Left ventricle myocardium inferior (tissue), 1 donor: ENCODE measurements at regions not wholly inside any gene's neighbourhood (a gene's known extent, or its start where the extent isn't known, plus 50 kb on each side); places are given as distances from the start of the nearest gene placed in this dataset.
"Not testable (repeated sequence)": the region's sequence is repeated elsewhere in the genome, so short reads cannot be mapped to it uniquely, and the experiment has no call there.

Source experiments
- DNase-seq: peaks from one replicate; pipeline ENCODE4 v3.0.0-alpha.2; 2020
- H3K27ac ChIP-seq: fragments of 200-600 bp; replicated peaks from 2 replicates; pipeline ENCODE4 v1.8.0; 2021
- H3K27me3 ChIP-seq: fragments of 200-600 bp; 2 replicates; pipeline ENCODE4 v1.8.0; 2021; ENCODE audit warnings: low read depth
- H3K36me3 ChIP-seq: fragments of 200-600 bp; 2 replicates; pipeline ENCODE4 v1.8.0; 2021
- H3K4me1 ChIP-seq: fragments of 200-600 bp; 2 replicates; pipeline ENCODE4 v1.8.0; 2021
- H3K4me3 ChIP-seq: fragments of 200-600 bp; 2 replicates; pipeline ENCODE4 v1.8.0; 2021; ENCODE audit warnings: mild to moderate bottlenecking, moderate library complexity
- H3K9me3 ChIP-seq: fragments of 200-600 bp; replicated peaks from 2 replicates; pipeline ENCODE4 v1.8.0; 2021
- intact Hi-C: fragments of 100-400 bp; cut with micrococcal nuclease; formaldehyde crosslinking; loops from one replicate; pipeline ENCODE4 v1.11.0; 2022
- donor health status: DM: no; HTN: yes; CAD: no; lungs with severe emphysema.

DNA sequence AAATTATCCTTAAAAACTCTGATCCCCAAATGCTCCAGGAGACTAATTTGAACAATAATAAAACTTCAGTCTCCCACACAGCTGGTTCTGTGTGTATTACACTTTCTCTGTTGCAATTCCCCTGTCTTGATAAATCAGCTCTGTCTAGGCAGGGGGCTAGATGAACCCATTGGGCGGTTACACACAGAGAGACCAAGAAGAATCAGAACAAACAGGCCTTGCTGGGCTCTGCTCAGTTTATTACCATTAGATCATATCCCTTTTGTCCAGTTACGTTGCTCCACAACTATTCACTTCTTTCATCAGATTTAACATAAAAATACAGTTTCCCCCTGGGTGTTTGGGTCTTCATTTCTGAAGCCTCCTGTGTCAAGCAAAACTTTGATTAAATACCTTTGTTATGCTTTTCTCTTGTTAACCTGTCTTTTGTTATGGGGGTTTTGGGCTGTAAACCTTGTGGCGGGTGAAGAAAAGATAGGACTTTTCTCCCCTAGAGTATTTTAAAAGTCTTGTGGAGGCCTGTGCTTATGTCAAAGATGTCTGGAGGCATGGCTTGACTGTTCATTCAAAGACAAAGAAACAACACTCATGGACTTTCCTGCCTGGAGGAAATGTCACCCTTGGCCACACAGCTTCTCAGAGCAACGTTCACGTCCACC lies 109.3 kb upstream of the ZNF658 start:
- DNase-seq, H3K4me3 ChIP-seq, H3K4me1 ChIP-seq, H3K9me3 ChIP-seq, H3K36me3 ChIP-seq, H3K27ac ChIP-seq, H3K27me3 ChIP-seq, intact Hi-C loops: not testable (repeated sequence)

DNA sequence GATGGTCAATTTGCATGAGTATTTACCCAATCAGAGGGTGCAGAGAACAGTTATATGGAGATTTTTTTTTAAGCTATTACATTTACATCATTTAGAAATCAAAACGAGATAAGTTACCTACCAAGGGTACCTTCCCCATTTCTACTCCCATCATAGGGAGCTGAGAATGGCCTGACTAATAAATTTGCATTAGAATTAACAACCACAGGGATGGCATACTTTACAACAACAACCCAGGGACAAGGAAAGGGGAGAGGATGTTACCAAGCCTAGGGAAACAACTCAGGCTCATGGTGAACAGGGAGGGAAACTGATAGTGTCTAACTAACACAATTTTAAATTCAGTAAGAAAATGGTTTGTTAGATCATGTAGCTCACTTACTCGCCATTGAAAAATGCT lies 105.8 kb upstream of the ZNF658 start:
- intact Hi-C loops, H3K9me3 ChIP-seq, H3K4me1 ChIP-seq, H3K36me3 ChIP-seq, H3K4me3 ChIP-seq, H3K27ac ChIP-seq, DNase-seq: not testable (repeated sequence)
- H3K27me3 ChIP-seq: peaks cover 11% of the 10 kb centered on the region

DNA sequence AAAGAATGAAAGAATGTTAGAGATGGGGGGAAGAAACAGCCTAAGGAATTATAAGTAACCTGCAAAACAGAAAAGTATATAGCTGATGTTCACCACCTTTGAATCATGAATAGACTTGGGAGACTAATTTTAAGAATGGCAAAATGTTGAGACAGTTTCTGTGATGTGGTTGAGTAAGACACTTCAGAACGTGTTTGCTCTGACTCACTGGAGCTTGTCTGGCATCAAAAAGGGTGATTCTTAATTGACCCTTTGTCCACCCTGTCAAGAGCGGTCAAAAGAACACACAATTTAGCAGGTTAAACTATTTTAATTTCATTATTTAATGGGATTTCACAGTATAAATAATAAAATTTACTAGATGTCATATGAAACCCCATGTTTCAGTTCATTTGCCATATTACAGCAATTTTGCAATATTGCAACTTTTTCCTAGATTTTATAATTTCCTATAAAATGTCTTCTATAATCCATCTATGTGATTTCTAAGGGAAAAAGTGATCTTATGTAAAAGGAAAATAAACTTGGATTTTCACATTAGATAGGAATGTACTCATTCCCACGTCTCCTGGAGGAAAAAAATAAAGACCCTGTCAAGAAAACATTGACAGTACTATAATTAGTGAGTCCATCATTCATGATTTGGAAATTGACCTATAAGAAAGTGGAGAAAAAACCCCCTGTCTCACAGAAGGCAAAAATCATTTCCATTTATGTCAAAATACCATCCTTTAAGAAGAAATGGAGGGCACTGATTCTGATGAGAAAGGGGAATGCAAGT lies 104.6 kb upstream of the ZNF658 start:
- H3K4me3 ChIP-seq, H3K36me3 ChIP-seq, H3K27ac ChIP-seq, H3K9me3 ChIP-seq, H3K4me1 ChIP-seq, DNase-seq, intact Hi-C loops: not testable (repeated sequence)
- peaks cover 11% of the 10 kb centered on the region for H3K27me3 ChIP-seq

DNA sequence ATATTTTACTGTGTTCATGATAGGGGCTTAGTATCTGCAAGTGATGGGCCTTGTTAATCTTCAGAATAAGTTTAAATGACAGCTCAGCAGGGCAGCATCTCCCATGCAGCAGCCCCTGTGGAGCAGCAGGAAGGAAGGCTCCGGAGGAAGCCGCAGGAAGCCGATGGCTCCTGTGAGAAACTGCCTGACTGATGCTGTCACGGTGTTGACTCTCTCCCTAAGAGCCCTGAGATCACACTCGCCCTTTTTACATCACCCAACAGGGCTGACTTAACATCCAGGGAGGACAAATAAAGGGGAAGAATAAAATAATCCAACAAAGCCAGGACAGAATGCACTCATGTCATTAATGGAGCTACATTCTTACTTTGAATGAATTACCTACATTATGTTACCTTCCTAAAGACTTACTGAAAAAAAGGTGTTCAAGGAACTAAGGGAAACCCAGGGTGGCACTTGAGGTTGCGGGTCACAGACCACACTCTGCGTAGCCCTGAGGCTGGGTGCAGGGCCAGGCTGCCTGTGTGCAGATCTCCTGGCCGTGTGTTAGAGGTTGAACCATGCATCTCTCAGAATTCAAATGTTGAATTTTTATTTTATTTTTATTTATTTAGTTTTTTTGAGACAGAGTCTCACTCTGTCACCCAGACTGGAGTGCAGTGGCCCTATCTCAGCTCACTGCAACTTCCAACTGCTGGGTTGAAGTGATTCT lies 102.5 kb upstream of the ZNF658 start:
- intact Hi-C loops, H3K4me1 ChIP-seq, H3K4me3 ChIP-seq, DNase-seq, H3K9me3 ChIP-seq, H3K27ac ChIP-seq, H3K36me3 ChIP-seq: not testable (repeated sequence)
- H3K27me3 ChIP-seq: peaks cover 11% of the 10 kb centered on the region

DNA sequence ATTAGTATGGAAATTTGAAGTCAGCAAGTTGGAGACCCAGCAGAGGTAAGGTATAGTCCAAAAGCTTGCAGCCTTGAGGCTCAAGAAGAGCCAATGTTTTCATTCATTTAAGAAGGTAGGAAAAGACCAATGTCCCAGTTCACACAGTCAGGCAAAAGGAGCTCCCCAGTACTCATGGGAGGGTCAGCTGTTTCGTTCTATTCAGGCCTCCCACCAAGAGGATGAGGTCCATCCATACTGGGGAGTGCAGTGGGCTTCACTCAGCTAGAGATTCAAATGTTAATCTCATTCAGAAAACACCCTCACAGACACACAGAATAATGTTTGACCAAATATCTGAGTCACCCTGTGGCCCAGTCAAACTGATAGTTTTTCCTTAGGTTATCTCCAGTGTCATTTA lies 96.9 kb upstream of the ZNF658 start:
- H3K9me3 ChIP-seq, H3K36me3 ChIP-seq, H3K27me3 ChIP-seq, H3K4me3 ChIP-seq, DNase-seq, H3K27ac ChIP-seq, H3K4me1 ChIP-seq, intact Hi-C loops: not testable (repeated sequence)

DNA sequence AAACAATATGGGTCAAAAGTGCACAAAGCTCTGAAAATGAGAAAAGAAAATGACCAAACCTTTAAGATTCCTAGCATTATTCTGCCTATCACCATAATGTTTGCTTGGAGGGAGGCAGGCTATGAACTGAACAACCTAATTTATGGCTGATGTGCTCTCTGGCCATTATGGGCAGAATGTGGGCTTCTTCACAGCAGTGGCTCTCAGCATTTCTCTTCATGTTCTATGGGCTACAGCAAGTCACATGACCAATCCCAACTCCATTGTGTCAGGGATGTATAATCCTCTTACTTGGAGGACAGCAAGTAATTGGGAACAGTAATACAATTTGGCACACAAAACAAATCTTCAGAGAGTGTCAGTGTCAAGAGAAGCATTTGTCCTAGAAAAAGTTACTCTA lies 90.3 kb upstream of the ZNF658 start:
- H3K27me3 ChIP-seq, H3K4me1 ChIP-seq, H3K4me3 ChIP-seq, intact Hi-C loops, H3K27ac ChIP-seq, H3K9me3 ChIP-seq, H3K36me3 ChIP-seq, DNase-seq: not testable (repeated sequence)

DNA sequence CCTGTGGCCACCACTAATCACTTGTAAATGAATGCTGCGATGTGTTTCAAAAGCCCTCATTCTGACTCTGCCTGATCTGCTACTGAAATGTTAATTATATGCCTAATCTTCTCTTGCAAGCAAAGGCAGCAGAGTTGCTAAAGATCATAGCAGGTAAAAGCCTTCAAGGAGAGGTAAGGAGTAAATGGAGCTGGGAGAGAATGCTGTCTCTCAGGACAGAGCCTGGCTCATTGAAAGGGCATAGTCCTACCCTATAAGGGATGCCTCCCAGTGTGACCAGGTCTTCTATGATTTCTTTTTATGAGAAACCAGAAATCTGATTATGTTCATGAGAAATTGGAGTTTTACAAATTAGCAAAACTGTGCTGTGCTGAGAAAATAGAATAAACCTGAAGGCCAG lies 88.2 kb upstream of the ZNF658 start:
- H3K4me3 ChIP-seq, intact Hi-C loops, H3K27ac ChIP-seq, H3K4me1 ChIP-seq, DNase-seq, H3K36me3 ChIP-seq, H3K27me3 ChIP-seq, H3K9me3 ChIP-seq: not testable (repeated sequence)

DNA sequence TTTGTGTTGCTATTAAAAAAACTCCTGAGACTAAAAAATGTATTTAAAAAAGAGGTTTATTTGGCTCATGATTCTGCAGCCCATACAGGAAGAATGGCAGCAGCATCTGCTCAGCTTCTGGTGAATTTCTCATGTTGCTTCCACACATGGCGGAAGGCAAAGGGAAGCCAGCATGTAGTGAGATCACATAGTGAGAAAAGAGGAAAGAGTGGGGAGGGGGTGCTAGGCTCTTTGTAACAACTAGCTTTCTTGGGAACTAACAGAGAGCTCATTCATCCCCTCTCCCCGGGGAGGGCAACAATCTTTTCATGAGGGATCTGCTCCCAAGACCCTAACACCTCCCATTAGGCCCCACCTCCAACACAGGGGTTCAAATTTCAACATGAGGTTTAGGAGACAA lies 87.6 kb upstream of the ZNF658 start:
- DNase-seq, H3K9me3 ChIP-seq, H3K27ac ChIP-seq, H3K36me3 ChIP-seq, intact Hi-C loops, H3K27me3 ChIP-seq, H3K4me3 ChIP-seq, H3K4me1 ChIP-seq: not testable (repeated sequence)

DNA sequence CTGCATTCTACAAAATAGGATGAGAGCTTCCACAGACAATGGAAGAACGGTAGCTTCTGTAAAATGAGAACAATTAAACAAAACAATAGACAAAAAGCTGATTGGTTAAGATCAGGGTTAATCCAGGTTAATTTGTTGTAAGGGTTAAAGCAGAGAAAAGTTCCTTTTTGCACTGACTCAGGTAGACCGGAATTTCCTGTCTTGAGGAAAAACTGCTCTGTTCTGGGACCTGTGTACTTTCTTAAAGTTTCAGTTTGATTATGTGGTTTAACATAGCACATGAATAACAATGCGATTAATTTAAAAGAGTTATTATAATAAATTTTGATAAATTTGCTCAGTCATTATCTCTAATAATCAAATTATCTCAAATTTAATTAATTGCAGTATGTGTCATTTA lies 86.5 kb upstream of the ZNF658 start:
- H3K4me1 ChIP-seq, H3K9me3 ChIP-seq, H3K27me3 ChIP-seq, H3K4me3 ChIP-seq, DNase-seq, H3K36me3 ChIP-seq, H3K27ac ChIP-seq, intact Hi-C loops: not testable (repeated sequence)

DNA sequence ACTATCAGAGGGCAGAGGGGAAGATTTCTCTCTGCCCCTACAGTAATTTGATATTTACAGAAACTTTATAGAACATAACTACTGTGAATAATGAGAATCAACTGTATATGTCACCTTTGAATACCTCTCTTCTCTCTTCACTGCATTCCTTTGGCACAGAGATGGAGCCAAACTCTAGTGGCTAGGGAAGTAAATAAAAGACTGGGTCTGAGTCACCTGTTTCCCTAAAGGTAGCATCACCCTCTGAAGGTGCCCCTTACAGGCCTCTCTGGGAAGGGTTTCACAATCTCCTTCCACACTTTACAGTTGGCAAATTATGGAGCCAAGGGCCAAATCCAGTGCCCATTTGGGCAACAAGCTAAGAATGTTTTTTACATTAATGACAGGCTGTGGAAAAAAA lies 81.0 kb upstream of the ZNF658 start:
- DNase-seq, H3K27me3 ChIP-seq, H3K4me3 ChIP-seq, intact Hi-C loops, H3K36me3 ChIP-seq, H3K9me3 ChIP-seq, H3K27ac ChIP-seq, H3K4me1 ChIP-seq: not testable (repeated sequence)

DNA sequence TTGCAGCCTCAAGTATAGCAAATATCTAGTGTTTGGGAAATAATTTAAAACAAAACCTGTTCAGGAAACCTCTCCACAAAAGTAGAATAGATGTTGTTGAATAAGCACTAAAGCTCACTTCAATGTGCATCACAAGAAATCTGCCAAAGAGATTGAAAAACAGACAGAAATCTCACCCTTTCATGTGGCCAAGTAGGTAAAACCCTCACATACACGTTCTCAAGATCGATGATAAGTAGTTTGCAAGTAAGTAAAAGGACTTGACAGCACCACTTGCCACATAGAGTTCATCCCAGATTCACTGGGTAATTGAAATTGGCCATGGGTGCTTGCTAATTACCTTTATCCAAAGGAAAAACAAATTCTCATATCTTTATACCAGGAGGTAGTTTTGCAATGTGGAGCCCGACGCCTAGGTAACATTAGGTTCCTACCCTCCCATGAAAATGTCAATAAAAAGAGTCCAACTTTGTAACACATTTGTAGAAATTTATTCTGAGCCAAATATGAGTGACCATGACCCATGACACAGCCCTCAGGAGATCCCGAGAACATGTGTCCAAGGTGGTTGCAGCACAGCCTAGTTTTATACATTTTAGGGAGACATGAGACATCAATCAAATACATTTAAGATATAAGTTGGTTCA lies 80.4 kb upstream of the ZNF658 start:
- H3K4me1 ChIP-seq, H3K27me3 ChIP-seq, intact Hi-C loops, H3K27ac ChIP-seq, H3K4me3 ChIP-seq, H3K9me3 ChIP-seq, H3K36me3 ChIP-seq, DNase-seq: not testable (repeated sequence)

DNA sequence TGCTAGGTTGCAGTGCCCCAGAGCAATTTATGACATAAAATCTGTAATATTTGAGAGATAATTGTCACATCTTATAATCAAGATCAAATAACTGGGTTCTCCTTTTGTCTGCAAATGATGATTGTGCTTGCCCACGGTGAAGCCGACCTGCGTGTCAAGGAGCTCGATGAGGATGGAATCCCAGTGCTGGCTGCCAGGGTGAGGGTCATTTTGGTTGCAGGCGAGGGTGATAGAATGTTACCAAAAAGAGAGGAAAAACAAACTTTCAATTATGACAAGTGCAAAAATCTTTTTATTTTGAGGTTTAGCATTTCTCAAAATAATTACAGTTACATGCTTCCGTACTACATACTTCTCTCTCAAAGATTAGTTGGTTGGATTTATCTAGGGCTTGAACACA lies 76.4 kb upstream of the ZNF658 start:
- H3K4me3 ChIP-seq, H3K27me3 ChIP-seq, H3K4me1 ChIP-seq, intact Hi-C loops, DNase-seq, H3K9me3 ChIP-seq, H3K36me3 ChIP-seq, H3K27ac ChIP-seq: not testable (repeated sequence)

DNA sequence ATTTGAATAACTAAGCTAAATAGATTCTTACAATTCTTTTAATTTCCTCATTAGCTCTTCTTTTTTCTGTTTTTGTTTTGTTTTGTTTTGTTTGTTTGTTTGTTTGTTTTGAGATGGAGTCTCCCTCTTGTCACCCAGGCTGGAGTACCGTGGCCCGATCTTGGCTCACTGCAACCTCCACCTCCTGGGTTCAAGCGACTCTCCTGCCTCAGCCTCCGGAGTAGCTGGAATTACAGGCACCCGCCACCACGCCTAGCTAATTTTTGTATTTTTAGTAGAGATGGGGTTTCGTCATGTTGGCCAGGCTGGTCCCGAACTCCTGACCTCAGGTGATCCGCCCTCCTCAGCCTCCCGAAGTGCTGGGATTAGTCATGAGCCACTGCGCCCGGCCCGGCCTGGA lies 70.7 kb upstream of the ZNF658 start:
- H3K4me1 ChIP-seq, DNase-seq, H3K27ac ChIP-seq, H3K27me3 ChIP-seq, intact Hi-C loops, H3K9me3 ChIP-seq, H3K4me3 ChIP-seq, H3K36me3 ChIP-seq: not testable (repeated sequence)
